Stimulated activated naive B cell treated with anti-CD40 and anti-IgM and Interleukin-4, amounts not matched to agents 10 μg/mL and 1 μg/mL and 100 μg/mL, for 72 hours (primary cell): ENCODE measurements at regions not wholly inside any gene's neighbourhood (a gene's known extent, or its start where the extent isn't known, plus 50 kb on each side); places are given as distances from the start of the nearest gene placed in this dataset.
A peak's percentile ranks its signal among the peaks of the same experiment; 100 is the strongest.

Experiments used
- ATAC-seq, 2 donors: fragments of 150-1000 bp; cut with Tn5 transposase; replicated peaks; 2 replicates each; pipeline ENCODE4 v1.10.0; 2021; ENCODE audit warnings: moderate library complexity in 1 of 2
- DNase-seq: peaks from one replicate; pipeline ENCODE4 v3.0.0; 2021
- H3K27ac Mint-ChIP-seq: one replicate; pipeline ENCODE4 v1.8.0; 2022; ENCODE audit warnings: mild to moderate bottlenecking, mixed read lengths
- H3K27me3 Mint-ChIP-seq, 2 donors: one replicate each; pipeline ENCODE4 v1.8.0; 2022; ENCODE audit warnings: mixed read lengths in 2 of 2
- H3K36me3 Mint-ChIP-seq, 2 donors: one replicate each; pipeline ENCODE4 v1.8.0; 2022; ENCODE audit warnings: mixed read lengths in 2 of 2, mild to moderate bottlenecking in 1 of 2
- H3K4me1 Mint-ChIP-seq, 2 donors: one replicate each; pipeline ENCODE4 v1.8.0; 2022; ENCODE audit warnings: mixed read lengths in 2 of 2, mild to moderate bottlenecking in 1 of 2
- H3K4me3 Mint-ChIP-seq, 2 donors: one replicate each; pipeline ENCODE4 v1.8.0; 2022; ENCODE audit warnings: mild to moderate bottlenecking in 2 of 2, mixed read lengths in 2 of 2, moderate library complexity in 1 of 2
- H3K9me3 Mint-ChIP-seq, 2 donors: one replicate each; pipeline ENCODE4 v1.8.0; 2022; ENCODE audit warnings: mixed read lengths in 2 of 2, mild to moderate bottlenecking in 1 of 2

DNA sequence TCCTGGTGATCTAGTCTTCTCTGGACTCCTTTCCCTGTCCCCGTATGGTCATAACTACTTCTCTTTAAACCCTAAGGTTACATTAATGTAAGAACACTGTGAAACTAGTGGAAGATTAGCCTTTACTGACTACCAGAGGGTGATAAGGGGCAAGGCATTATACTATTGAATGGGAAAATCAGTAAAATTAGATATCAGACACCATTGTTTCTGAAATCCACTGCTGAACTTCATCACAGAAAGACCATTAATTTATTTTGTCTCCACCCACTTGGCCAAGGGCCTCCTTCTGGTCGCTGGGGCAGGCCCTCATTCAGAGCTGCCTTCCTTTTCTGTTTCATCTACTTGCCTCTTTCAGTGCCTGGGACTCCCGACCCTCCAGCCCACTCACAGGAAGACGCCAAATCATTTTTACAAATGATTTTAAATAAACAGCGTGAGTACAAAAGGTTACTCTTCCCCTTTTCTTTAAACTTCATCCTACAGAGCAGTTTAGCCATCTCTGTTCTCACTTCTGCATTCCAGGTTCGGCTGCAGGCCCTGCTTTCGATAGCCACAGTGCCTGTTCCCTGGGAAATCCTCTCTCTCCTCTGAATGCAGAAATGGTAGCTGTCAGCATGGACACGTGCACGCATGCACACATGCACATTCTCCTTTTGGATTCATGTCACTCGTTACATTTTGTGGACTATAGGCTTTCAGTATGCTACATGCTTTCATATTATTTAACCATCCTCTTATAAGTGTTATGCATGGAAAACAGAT is 70.3 kb upstream of the DOCK10 start:
- peaks cover 0 to 1% of the 10 kb centered on the region in 2 donors for H3K9me3 Mint-ChIP-seq

DNA sequence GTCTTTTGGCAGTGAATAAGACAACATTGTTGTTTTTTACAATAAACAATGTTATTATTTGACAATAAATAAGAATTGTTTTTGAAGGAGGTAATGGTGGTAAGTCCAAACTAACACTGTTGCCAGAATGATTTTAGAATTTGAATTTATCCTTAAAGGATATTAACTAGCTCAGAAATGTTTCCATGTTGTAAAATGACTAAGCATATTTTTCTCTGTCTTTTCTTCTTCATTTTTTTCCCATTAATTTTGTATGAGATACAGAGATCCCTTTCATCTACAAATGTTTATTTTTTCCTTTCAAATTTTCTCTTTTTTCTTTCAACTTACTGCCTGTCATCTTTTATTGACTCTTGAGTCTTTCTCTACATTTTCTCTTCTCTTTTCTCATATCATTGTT is 66.5 kb upstream of the DOCK10 start:
- no peaks in the 10 kb centered on the region for H3K36me3 Mint-ChIP-seq
- no peak overlapping the region for H3K4me3 Mint-ChIP-seq
- no peak overlapping the region for H3K27ac Mint-ChIP-seq
- H3K27me3 Mint-ChIP-seq = peaks cover 0 to 6% of the 10 kb centered on the region in 2 donors
- H3K4me1 Mint-ChIP-seq = peaks cover 10 to 17% of the 10 kb centered on the region in 2 donors
- no peak for DNase-seq
- no peak for ATAC-seq
- H3K9me3 Mint-ChIP-seq = peaks cover 0 to 1% of the 10 kb centered on the region in 2 donors

More for the DNA sequence above, 70.3 kb upstream of the DOCK10 start:
- peak overlapping the region; percentile 58 to 61 for H3K4me3 Mint-ChIP-seq
- H3K27ac Mint-ChIP-seq = peak overlapping the region; percentile 73
- H3K27me3 Mint-ChIP-seq = no peaks in the 10 kb centered on the region
- no peaks in the 10 kb centered on the region for H3K36me3 Mint-ChIP-seq
- peaks cover 18 to 34% of the 10 kb centered on the region in 2 donors for H3K4me1 Mint-ChIP-seq
- DNase-seq (peak; percentile 12), ATAC-seq (peak; percentile 85 to 89)

DNA sequence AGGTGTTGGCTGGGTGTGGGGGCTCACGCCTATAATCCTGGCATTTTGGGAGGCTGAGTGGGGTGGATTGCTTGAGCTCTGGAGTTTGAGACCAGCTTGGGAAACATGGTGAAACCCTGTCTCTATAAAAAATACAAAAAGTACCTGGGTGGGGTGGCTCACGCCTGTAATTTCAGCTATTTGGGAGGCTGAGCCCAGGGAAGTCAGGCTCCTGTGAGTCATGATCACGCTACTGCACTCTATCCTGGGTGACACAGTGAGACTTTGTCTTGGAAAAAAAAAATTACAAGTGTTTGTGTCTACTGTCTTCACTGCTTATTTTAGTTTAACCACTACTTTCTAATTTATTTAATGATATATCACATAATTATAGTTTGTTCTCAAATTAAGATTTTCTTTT is 62.7 kb upstream of the DOCK10 start:
- no peak for DNase-seq
- H3K27ac Mint-ChIP-seq = no peak overlapping the region
- no peak overlapping the region for H3K4me3 Mint-ChIP-seq
- peaks cover 0 to 6% of the 10 kb centered on the region in 2 donors for H3K27me3 Mint-ChIP-seq
- H3K4me1 Mint-ChIP-seq = no peaks in the 10 kb centered on the region
- H3K9me3 Mint-ChIP-seq = no peaks in the 10 kb centered on the region
- H3K36me3 Mint-ChIP-seq = no peaks in the 10 kb centered on the region
- ATAC-seq = no peak

DNA sequence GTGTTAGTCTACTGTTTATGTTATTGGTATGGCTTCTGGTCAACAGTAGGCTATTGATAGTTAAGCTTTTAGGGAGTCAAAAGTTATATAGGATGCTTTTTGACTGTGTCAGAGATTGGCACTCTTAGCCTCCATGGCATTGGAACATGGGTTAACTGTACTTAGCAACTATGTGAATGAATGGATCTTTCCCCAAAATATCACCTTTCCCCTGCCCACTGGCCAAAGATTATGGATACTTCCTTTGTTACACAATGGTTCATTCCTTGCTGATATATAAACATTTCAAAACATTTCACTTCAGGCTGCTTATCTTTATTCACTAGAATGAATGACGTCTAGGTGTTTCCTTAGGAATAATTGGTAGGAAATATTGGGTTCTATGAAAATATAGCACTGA is 62.1 kb upstream of the DOCK10 start:
- Mint-ChIP-seq H3K9me3 (no peaks in the 10 kb centered on the region), H3K4me1 (no peaks in the 10 kb centered on the region), H3K27me3 (peaks cover 0 to 6% of the 10 kb centered on the region in 2 donors), H3K27ac (no peak overlapping the region), H3K36me3 (no peaks in the 10 kb centered on the region), H3K4me3 (no peak overlapping the region)
- ATAC-seq (no peak), DNase-seq (no peak)

DNA sequence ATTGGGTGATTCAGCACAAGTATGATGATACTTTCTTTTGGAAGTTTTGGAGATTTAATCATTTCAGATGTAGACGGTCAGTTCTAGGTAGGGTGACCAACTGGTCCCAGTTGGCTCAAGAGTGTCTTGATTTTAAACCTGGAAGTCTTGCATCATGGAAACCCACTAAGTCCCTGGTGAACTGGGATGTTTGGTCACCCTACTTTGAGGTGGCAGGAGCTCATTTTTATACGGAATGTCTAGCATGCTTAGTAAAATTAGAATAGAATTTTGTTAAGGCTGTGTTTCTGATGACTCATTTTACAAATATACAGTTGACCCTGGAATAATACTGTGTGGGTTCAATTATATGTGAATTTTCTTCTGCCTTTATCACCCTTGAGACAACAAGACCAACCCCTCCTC is 61.5 kb upstream of the DOCK10 start:
- no peaks in the 10 kb centered on the region for H3K36me3 Mint-ChIP-seq
- no peak for ATAC-seq
- H3K4me1 Mint-ChIP-seq = no peaks in the 10 kb centered on the region

DNA sequence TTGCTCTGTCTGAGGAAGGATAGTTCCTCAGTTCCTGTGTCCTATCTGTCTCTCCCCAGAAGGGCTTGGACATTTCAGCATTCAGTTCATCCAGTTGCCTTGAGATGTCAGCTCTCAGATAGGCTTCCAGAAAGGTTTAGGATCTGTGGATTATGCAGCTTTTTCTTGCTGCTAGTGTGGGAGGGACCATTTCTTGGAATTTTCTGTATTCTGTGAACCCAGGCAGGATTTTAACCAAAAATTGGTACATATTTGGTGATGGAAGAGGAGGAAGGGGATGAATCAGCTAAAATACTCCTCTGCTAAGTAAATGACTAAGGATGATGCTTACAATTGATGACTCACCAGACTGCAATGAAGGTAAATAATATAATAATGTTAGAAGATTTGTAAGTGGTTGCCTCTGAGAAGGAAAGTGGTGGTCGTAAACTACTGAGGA is 58.6 kb upstream of the DOCK10 start:
- Mint-ChIP-seq H3K4me1 (no peaks in the 10 kb centered on the region), H3K36me3 (no peaks in the 10 kb centered on the region), H3K4me3 (no peak overlapping the region), H3K27ac (no peak overlapping the region), H3K9me3 (no peaks in the 10 kb centered on the region), H3K27me3 (peaks cover 0 to 4% of the 10 kb centered on the region in 2 donors)
- DNase-seq = no peak
- ATAC-seq = no peak

More for the DNA sequence above, 61.5 kb upstream of the DOCK10 start:
- H3K27me3 Mint-ChIP-seq = peaks cover 0 to 6% of the 10 kb centered on the region in 2 donors
- H3K27ac Mint-ChIP-seq = no peak overlapping the region
- no peak for DNase-seq
- H3K4me3 Mint-ChIP-seq = no peak overlapping the region
- no peaks in the 10 kb centered on the region for H3K9me3 Mint-ChIP-seq

DNA sequence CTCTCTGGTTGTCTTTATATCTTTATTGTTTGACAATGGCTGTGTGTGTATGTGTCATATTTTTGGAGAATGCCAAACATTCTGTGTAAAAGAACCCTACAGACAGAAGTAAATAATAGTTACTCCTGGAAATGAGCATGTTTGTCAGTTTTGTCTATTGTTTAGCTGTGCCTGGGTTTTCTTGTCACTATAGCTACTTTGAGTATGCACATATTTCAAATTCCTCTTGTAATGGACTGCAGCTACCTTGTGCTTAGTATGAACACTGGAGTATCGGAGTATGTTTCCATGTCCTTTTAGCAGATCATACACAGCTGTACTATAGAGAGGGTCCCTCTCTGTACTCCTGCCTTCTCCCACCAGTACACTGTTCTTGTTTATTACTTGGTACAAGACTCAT is 58.0 kb upstream of the DOCK10 start:
- H3K36me3 Mint-ChIP-seq = no peaks in the 10 kb centered on the region
- H3K4me3 Mint-ChIP-seq = no peak overlapping the region
- peaks cover 0 to 3% of the 10 kb centered on the region in 2 donors for H3K27me3 Mint-ChIP-seq
- H3K27ac Mint-ChIP-seq = no peak overlapping the region
- H3K9me3 Mint-ChIP-seq = no peaks in the 10 kb centered on the region
- no peak for DNase-seq
- no peaks in the 10 kb centered on the region for H3K4me1 Mint-ChIP-seq
- ATAC-seq = no peak

DNA sequence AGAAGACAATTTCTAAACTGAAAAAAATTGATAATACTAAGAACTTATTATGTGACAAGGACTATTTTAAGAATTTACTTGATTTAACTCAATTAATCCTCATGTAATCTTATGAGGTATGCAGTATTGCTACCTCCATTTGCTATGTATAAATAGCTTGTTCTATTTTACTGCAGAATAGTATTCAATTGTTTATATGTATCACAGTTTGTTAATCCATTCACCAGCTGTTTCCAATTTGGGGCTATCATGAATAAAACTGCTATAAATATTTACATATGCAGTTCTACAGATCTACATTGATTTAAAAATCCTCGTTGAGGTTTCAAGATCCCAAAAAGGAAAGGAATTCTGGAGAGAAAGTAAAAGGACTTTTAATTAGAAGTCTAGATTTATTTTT is 54.8 kb upstream of the DOCK10 start:
- no peak for DNase-seq
- no peak for ATAC-seq
- Mint-ChIP-seq H3K27me3 (peaks cover 8 to 14% of the 10 kb centered on the region in 2 donors), H3K27ac (no peak overlapping the region), H3K36me3 (no peaks in the 10 kb centered on the region), H3K9me3 (peaks cover 0 to 2% of the 10 kb centered on the region in 2 donors), H3K4me3 (no peak overlapping the region), H3K4me1 (no peaks in the 10 kb centered on the region)
